Endothelial cell of umbilical vein (primary cell): ENCODE measurements at regions not wholly inside any gene's neighbourhood (a gene's known extent, or its start where the extent isn't known, plus 50 kb on each side); places are given as distances from the start of the nearest gene placed in this dataset.

Experiments used
- BruUV-seq: library from RNA; stranded (reverse); fragments of 400-500 nt; replicated peaks from 2 replicates; lab custom pipeline; 2021; lab: Mats Ljungman, UMichigan
- CTCF ChIA-PET: fragments of 300-600, 350-600 bp; sonication (Branson Sonifier 250); formaldehyde crosslinking; loops from one replicate; lab custom pipeline; 2021; ENCODE audit warnings: antibody characterized with exemption, inconsistent platforms; lab: Charles Lee
- POLR2A ChIA-PET: fragments of 300-600, 350-600 bp; sonication (Branson Sonifier 250); formaldehyde crosslinking; loops from one replicate; lab custom pipeline; 2021; ENCODE audit warnings: antibody characterized with exemption, inconsistent platforms; lab: Charles Lee
- DNase-seq: peaks from one replicate; pipeline ENCODE4 v3.0.0-alpha.2; 2011; ENCODE audit warnings: low read depth, low spot score
- FAIRE-seq: peaks from 2 replicates; lab custom pipeline; 2011; peaks lifted over from hg19 to GRCh38; lab: Jason Lieb, UNC
- H2AFZ ChIP-seq: 2 replicates; pipeline ENCODE4 v1.6.0; 2012; ENCODE audit warnings: low read depth, low read length, control low read depth, inconsistent platforms
- H3K27ac ChIP-seq: 2 replicates; pipeline ENCODE4 v1.5.1; 2011; ENCODE audit warnings: low read depth, mild to moderate bottlenecking, control low read depth, low read length, moderate library complexity; ENCODE audit not compliant: insufficient read depth
- H3K27me3 ChIP-seq, 2 experiments: 2 replicates each; pipeline versions ENCODE4 v1.6.0 to v1.6.1; 2011; ENCODE audit warnings: low read length in 2 of 2, mixed read lengths in 1 of 2; ENCODE audit not compliant: control insufficient read depth in 2 of 2, insufficient read depth in 2 of 2
- H3K36me3 ChIP-seq, 2 experiments: 2 replicates in 1 of 2; 3 replicates in 1 of 2; pipeline ENCODE4 v1.5.1; 2011; ENCODE audit warnings: low read length in 2 of 2, mild to moderate bottlenecking in 1 of 2, moderate library complexity in 1 of 2; ENCODE audit not compliant: control insufficient read depth in 2 of 2, insufficient read depth in 2 of 2; ENCODE audit errors: extremely low read depth in 1 of 2
- H3K4me1 ChIP-seq: 3 replicates; pipeline ENCODE4 v1.5.1; 2011; ENCODE audit warnings: mild to moderate bottlenecking, low read length; ENCODE audit not compliant: control insufficient read depth, insufficient read depth; ENCODE audit errors: extremely low read depth
- H3K4me2 ChIP-seq: 2 replicates; pipeline ENCODE4 v1.6.1; 2011; ENCODE audit warnings: low read length, control low read depth, mixed read lengths; ENCODE audit not compliant: insufficient read depth
- H3K4me3 ChIP-seq, 3 experiments: fragments of 200-600 bp in 1 of 3; sonication (generic), shearing (Covaris generic) in 1 of 3; replicated peaks in 1 of 3; 2 replicates each; pipeline ENCODE4 v1.5.1; 2011 to 2016; ENCODE audit warnings: control low read depth in 3 of 3, low read length in 3 of 3, mild to moderate bottlenecking in 2 of 3, inconsistent platforms in 1 of 3, low read depth in 1 of 3, moderate library complexity in 1 of 3; ENCODE audit not compliant: insufficient read depth in 1 of 3
- H3K79me2 ChIP-seq: 2 replicates; pipeline ENCODE4 v1.6.0; 2012; ENCODE audit warnings: low read length, inconsistent platforms; ENCODE audit not compliant: control insufficient read depth, insufficient read depth
- H3K9ac ChIP-seq: replicated peaks from 2 replicates; pipeline ENCODE3; 2011; ENCODE audit warnings: low read length, control low read depth; ENCODE audit not compliant: insufficient read depth; ENCODE audit errors: extremely low read depth
- H3K9me1 ChIP-seq: replicated peaks from 3 replicates; pipeline ENCODE4 v1.6.0; 2011; ENCODE audit warnings: mild to moderate bottlenecking, low read length; ENCODE audit not compliant: control insufficient read depth, insufficient read depth; ENCODE audit errors: extremely low read depth
- H3K9me3 ChIP-seq: replicated peaks from 2 replicates; pipeline ENCODE4 v1.5.1; 2012; ENCODE audit warnings: low read length, inconsistent platforms; ENCODE audit not compliant: control insufficient read depth, insufficient read depth
- H4K20me1 ChIP-seq: replicated peaks from 2 replicates; pipeline ENCODE3; 2011; ENCODE audit warnings: mild to moderate bottlenecking, low read length; ENCODE audit not compliant: control insufficient read depth, insufficient read depth; ENCODE audit errors: extremely low read depth
- EZH2 ChIP-seq: IDR thresholded peaks from 2 replicates; pipeline ENCODE4 v1.6.1; 2012; ENCODE audit warnings: borderline replicate concordance, low read depth, mild to moderate bottlenecking, moderate library complexity, low read length, inconsistent platforms; ENCODE audit not compliant: severe bottlenecking
- FOS ChIP-seq: IDR thresholded peaks from 2 replicates; pipeline ENCODE4 v1.6.1; 2011; ENCODE audit warnings: mild to moderate bottlenecking, low read length, moderate library complexity, borderline replicate concordance; ENCODE audit not compliant: insufficient read depth
- GATA2 ChIP-seq: IDR thresholded peaks from 2 replicates; pipeline ENCODE4 v1.7.0; 2011; ENCODE audit warnings: low read depth, mild to moderate bottlenecking, moderate library complexity, mixed read lengths, low read length; ENCODE audit not compliant: insufficient read length, insufficient read depth
- JUN ChIP-seq: IDR thresholded peaks from 2 replicates; pipeline ENCODE4 v1.6.1; 2011; ENCODE audit warnings: borderline replicate concordance, low read depth; ENCODE audit not compliant: insufficient read length, insufficient read depth
- MYC ChIP-seq: IDR thresholded peaks from one replicate; pipeline ENCODE4 v1.6.1; 2011; ENCODE audit warnings: mild to moderate bottlenecking, low read depth, low read length
- POLR2A ChIP-seq: IDR thresholded peaks from 2 replicates; pipeline ENCODE4 v1.6.1; 2012; ENCODE audit warnings: low read depth, mild to moderate bottlenecking, control low read depth, low read length
- POLR2AphosphoS5 ChIP-seq: IDR thresholded peaks from 2 replicates; pipeline ENCODE4 v1.6.1; 2012; ENCODE audit warnings: low read depth, mild to moderate bottlenecking, control low read depth, low read length, moderate library complexity; ENCODE audit not compliant: insufficient read depth
- dilution Hi-C: fragments of 300-500 bp; cut with MboI; formaldehyde crosslinking; loops from one replicate; pipeline ENCODE4 v1.15.0; 2019; ENCODE audit warnings: low sequenced_read_pairs; ENCODE audit not compliant: extremely low pct_ligation_motif_present
- intact Hi-C: fragments of 100-400 bp; cut with micrococcal nuclease; formaldehyde crosslinking; loops from one replicate; pipeline ENCODE4 v1.10.0; 2022
- TF ChIP-seq, protein P1 (sequence below): IDR thresholded peaks from 2 replicates; pipeline ENCODE4 v1.6.1; 2011; ENCODE audit not compliant: insufficient read depth, insufficient read length
- TF ChIP-seq, protein P2 (sequence below), 2 donors: IDR thresholded peaks; 1 replicate in 1 of 2; 2 replicates in 1 of 2; pipeline ENCODE4 v1.5.1; 2011; ENCODE audit warnings: low read length in 2 of 2, mild to moderate bottlenecking in 2 of 2, moderate library complexity in 2 of 2, control low read depth in 1 of 2, inconsistent platforms in 1 of 2, low read depth in 1 of 2; ENCODE audit not compliant: insufficient read depth in 1 of 2; ENCODE audit errors: extremely low read depth in 1 of 2

DNA sequence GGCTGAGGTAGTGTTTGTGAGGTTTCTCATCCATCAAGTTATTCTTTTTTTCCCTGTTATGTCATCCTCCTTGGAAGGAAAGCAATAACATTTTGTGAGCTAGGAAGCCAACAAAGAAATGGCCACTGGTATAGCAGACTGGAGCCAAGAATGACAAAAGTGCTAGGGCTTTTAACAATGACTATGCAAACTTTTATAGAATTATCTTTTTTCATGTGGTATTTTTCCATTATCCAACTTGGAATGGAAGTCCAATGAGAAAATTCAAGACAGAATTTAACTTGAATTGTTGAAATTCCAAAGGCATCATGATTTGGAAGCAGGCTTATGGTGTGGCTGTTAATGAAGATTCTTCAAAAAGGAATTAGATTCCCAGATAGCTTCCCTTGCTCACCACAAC is 216.4 kb upstream of the PDGFD start:
- no peaks in the 10 kb centered on the region for H3K27me3 ChIP-seq
- no peak overlapping the region for H2AFZ ChIP-seq
- dilution Hi-C loops (no loop called here), intact Hi-C loops (no loop called here)
- FAIRE-seq (no peak), DNase-seq (no peak)
- H3K4me1 ChIP-seq: no peaks in the 10 kb centered on the region
- H3K4me2 ChIP-seq: no peak overlapping the region
- H4K20me1 ChIP-seq: no peaks in the 10 kb centered on the region
- H3K27ac ChIP-seq: no peak overlapping the region
- BruUV-seq: no TSS peak
- POLR2A ChIA-PET: no interaction called here
- H3K9me3 ChIP-seq: no peaks in the 10 kb centered on the region
- H3K9me1 ChIP-seq: no peaks in the 10 kb centered on the region
- no peak overlapping the region for H3K9ac ChIP-seq
- TF ChIP-seq, protein P1, sequence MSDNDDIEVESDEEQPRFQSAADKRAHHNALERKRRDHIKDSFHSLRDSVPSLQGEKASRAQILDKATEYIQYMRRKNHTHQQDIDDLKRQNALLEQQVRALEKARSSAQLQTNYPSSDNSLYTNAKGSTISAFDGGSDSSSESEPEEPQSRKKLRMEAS: no peak
- H3K79me2 ChIP-seq: no peaks in the 10 kb centered on the region
- no peaks in the 10 kb centered on the region for H3K36me3 ChIP-seq
- CTCF ChIA-PET: no interaction called here
- no peak overlapping the region for H3K4me3 ChIP-seq

DNA sequence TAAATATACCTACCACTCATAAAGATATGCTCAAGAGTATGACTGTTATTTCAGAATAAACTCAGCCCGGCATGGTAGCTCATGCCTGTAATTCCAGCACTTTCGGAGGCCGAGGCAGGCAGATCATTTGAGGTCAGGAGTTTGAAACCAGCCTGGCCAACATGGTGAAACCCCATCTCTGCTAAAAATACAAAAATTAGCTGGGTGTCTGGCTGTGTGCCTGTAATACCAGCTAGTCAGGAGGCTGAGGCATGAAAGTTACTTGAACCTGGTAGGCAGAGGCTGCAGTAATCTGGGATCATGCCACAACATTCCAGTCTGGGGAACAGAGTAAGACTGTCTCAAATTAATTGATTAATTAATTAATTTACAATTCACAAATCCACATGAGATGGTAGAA is 208.2 kb upstream of the PDGFD start:
- no peak overlapping the region for H3K4me2 ChIP-seq
- CTCF ChIA-PET: no interaction called here
- DNase-seq (no peak), FAIRE-seq (no peak)
- H3K36me3 ChIP-seq: no peaks in the 10 kb centered on the region
- H4K20me1 ChIP-seq: no peaks in the 10 kb centered on the region
- TF ChIP-seq, protein P1: no peak
- TF ChIP-seq MYC: no peak
- no peak for TF ChIP-seq FOS
- TF ChIP-seq POLR2A: no peak
- no peak for TF ChIP-seq POLR2AphosphoS5
- no peak for TF ChIP-seq EZH2
- TF ChIP-seq, protein P2, sequence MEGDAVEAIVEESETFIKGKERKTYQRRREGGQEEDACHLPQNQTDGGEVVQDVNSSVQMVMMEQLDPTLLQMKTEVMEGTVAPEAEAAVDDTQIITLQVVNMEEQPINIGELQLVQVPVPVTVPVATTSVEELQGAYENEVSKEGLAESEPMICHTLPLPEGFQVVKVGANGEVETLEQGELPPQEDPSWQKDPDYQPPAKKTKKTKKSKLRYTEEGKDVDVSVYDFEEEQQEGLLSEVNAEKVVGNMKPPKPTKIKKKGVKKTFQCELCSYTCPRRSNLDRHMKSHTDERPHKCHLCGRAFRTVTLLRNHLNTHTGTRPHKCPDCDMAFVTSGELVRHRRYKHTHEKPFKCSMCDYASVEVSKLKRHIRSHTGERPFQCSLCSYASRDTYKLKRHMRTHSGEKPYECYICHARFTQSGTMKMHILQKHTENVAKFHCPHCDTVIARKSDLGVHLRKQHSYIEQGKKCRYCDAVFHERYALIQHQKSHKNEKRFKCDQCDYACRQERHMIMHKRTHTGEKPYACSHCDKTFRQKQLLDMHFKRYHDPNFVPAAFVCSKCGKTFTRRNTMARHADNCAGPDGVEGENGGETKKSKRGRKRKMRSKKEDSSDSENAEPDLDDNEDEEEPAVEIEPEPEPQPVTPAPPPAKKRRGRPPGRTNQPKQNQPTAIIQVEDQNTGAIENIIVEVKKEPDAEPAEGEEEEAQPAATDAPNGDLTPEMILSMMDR (IDR thresholded peaks at IDR 0.05; ENCODE audit: extremely low read depth in 1 of 2, insufficient read depth in 1 of 2, low read depth in 1 of 2, low read length in 2 of 2): no peak
- no peak for TF ChIP-seq GATA2
- no peak for TF ChIP-seq JUN
- H3K4me3 ChIP-seq: no peak overlapping the region
- H3K9me3 ChIP-seq: no peaks in the 10 kb centered on the region
- no TSS peak for BruUV-seq
- no peaks in the 10 kb centered on the region for H3K9me1 ChIP-seq
- dilution Hi-C loops: no loop called here
- no peak overlapping the region for H2AFZ ChIP-seq
- H3K9ac ChIP-seq: no peak overlapping the region
- no peaks in the 10 kb centered on the region for H3K79me2 ChIP-seq
- intact Hi-C loops: no loop called here
- H3K4me1 ChIP-seq: no peaks in the 10 kb centered on the region
- POLR2A ChIA-PET: no interaction called here
- no peak overlapping the region for H3K27ac ChIP-seq
- H3K27me3 ChIP-seq: no peaks in the 10 kb centered on the region
